ENCODE measurements at regions not wholly inside any gene's neighbourhood (a gene's known extent, or its start where the extent isn't known, plus 50 kb on each side); places are given as distances from the start of the nearest gene placed in this dataset.

DNA sequence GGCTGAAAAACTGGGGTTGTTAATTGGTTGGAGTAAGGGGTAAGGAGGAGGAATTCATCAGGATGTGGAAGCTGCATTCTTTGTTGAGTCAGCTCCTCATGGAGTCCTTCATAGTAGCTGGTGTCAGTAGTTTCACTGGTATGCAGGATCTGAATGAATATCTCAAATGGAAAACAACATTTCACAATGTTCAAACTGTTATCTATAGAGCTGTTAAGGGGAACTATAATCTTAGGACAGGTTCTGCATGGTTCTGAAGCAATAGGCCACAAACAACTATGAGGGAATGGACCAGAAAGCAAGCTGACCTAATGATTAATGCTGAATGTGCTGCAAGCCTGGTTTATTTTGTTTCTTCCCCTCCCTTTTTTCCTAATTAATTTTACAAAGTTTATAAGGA is 225.8 kb downstream of the IPMK start:
- H3K4me3 ChIP-seq (ENCODE audit: low read length) = no peak overlapping the region
- no peak for DNase-seq (ENCODE audit: low read depth)
- TF ChIP-seq, protein P1, sequence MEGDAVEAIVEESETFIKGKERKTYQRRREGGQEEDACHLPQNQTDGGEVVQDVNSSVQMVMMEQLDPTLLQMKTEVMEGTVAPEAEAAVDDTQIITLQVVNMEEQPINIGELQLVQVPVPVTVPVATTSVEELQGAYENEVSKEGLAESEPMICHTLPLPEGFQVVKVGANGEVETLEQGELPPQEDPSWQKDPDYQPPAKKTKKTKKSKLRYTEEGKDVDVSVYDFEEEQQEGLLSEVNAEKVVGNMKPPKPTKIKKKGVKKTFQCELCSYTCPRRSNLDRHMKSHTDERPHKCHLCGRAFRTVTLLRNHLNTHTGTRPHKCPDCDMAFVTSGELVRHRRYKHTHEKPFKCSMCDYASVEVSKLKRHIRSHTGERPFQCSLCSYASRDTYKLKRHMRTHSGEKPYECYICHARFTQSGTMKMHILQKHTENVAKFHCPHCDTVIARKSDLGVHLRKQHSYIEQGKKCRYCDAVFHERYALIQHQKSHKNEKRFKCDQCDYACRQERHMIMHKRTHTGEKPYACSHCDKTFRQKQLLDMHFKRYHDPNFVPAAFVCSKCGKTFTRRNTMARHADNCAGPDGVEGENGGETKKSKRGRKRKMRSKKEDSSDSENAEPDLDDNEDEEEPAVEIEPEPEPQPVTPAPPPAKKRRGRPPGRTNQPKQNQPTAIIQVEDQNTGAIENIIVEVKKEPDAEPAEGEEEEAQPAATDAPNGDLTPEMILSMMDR (conservative IDR thresholded peaks at IDR 0.05; ENCODE audit: low read depth, low read length) = no peak

DNA sequence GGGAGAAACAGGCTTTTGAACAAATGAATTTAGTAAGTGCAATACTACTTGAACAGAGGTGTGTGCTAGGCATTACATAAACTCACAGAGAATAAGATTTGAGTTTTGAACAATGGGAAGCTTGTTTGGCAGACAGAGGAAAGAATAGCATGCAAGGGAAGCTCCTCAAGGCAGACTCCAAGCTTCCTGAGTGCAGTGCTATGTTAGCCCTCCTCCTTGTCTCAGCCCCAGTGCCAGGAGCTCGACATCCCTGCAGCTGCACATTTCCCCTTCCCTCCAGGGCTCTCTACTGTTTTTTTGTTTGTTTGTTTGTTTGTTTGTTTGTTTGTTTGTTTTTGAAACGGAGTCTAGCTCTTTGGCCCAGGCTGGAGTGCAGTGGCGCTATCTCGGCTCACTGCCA is 237.5 kb downstream of the IPMK start:
- H3K4me3 ChIP-seq (ENCODE audit: low read length) = no peak overlapping the region
- DNase-seq (ENCODE audit: low read depth) = no peak
- TF ChIP-seq, protein P1 (conservative IDR thresholded peaks at IDR 0.05; ENCODE audit: low read depth, low read length) = no peak

DNA sequence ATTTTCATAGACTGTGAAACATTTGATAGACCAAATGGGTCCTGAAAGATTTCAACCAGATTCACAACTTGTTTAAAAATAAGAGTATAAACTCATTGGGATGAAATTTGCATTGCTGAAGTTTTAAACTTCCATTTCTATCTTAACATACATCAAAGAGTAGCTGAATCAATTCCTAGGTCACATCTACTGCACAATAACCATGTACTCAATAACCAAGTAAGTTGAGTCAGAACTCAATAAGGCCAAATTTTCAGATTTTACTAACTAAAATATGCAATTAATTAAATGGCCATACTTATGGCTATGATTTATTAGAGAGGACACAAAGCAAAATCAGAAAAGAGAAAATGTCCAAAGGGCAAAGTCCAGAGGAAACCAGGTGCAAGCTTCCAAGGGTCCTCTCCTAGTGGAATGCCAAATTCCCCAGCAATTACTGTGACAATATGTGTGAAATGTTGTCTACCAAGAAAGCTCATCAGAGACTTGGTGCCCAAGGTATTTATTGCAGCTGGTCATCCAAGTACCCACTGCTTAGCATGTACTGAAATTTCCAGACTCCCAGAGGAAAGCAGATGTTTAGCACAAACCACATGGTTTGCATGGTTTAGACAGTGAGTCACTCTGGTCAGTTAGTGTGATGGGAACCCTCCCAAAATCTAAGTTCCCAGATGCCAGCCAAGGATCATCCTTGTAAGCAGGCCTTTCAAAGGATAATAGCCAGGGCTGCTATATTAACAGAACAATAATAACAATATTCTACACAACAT is 238.9 kb downstream of the IPMK start:
- TF ChIP-seq, protein P1 (conservative IDR thresholded peaks at IDR 0.05; ENCODE audit: low read depth, low read length) = no peak
- no peak for DNase-seq (ENCODE audit: low read depth)

DNA sequence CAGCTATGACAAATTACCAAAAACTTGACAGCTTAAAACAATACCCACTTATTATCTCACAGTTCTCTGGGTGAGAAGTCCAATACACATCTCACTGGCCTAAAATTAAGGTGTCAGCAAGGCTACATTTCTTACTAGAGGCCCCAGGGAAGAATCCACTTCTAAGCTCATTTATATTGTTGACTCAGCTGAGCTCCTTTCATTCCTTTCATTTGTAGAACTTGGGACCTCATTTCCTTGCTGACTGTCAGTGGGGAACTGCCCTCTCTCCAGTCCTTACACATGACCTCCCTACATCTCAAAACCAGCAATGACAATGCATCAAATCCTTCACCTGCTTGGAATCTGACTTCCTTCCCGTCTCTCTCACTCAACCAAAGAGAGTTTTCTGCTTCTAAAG is 240.3 kb downstream of the IPMK start:
- no peak overlapping the region for H3K4me3 ChIP-seq (ENCODE audit: low read length)
- no peak for DNase-seq (ENCODE audit: low read depth)
- TF ChIP-seq, protein P1 (conservative IDR thresholded peaks at IDR 0.05; ENCODE audit: low read depth, low read length) = no peak

More for the DNA sequence above, 238.9 kb downstream of the IPMK start:
- H3K4me3 ChIP-seq (ENCODE audit: low read length) = no peak overlapping the region

DNA sequence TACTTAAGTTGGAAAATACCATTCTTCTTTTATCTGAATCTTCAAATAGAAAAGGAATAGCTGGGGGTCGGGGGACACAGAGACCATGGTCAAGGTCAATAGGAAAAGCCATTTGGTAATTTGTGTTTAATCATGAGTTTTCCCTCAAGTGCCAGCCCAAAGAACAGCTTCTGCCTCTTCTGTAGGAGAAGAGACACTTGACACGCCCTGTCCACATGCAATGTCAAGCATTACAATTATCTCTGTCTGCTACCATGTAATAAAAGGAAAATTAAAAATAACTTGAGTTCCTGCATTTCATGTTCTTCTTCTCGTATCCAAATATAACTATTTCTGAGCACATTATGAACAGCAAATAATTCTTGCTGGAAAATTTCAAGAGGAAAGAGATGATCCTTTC is 241.7 kb downstream of the IPMK start:
- TF ChIP-seq, protein P1 (conservative IDR thresholded peaks at IDR 0.05; ENCODE audit: low read depth, low read length) = no peak
- no peak for DNase-seq (ENCODE audit: low read depth)
- no peak overlapping the region for H3K4me3 ChIP-seq (ENCODE audit: low read length)

DNA sequence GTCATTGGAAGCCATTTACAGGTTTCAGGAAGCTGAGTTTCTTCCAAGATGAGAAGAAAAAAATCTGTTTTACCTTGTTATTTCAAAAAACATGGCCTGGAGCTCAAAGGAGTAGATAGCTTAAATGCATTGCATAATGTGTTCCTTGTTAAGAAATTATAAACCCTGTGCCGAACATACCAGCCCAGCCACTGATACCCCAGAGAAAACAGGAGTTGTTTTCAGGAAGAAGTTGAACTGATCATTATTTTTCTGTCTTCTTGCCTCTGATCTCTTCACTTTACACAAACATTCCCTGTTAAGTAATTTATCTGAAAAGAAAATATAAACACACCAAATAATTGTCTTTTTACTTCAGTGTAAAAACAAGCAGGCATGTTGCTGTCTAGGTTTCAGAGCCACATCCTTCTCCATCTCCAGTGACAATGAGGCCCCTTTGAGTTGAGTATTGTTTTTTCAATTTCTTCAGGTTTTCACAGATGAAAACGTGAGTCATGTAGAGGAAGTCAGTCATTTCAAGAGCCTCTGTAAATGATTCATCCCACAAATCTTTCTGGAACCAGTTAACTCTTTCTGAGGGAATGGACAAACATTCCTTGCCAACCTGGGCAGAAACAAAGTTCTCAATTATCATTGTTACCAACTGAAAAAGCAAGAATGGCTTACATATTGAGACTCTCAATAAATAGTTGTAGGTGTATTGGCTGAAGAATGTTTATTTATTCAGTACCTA is 244.2 kb downstream of the IPMK start:
- DNase-seq (ENCODE audit: low read depth) = peak; percentile 55

More for the DNA sequence above, 244.2 kb downstream of the IPMK start:
- no peak overlapping the region for H3K4me3 ChIP-seq (ENCODE audit: low read length)
- TF ChIP-seq, protein P1 (conservative IDR thresholded peaks at IDR 0.05; ENCODE audit: low read depth, low read length) = no peak
